ENCODE measurements at regions not wholly inside any gene's neighbourhood (a gene's known extent, or its start where the extent isn't known, plus 50 kb on each side); places are given as distances from the start of the nearest gene placed in this dataset.

GRCh38 chr2:37780387-37780676, 108.9 kb upstream of the CDC42EP3 start:
- H3K4me1 ChIP-seq (ENCODE audit: control insufficient read depth, insufficient read depth, low read length): peaks cover 15% of the 10 kb centered on the region
- H3K27me3 ChIP-seq (ENCODE audit: control insufficient read depth, insufficient read depth, low read length): no peaks in the 10 kb centered on the region
- WGBS (ENCODE audit: insufficient coverage): 47% methylated on average over 1 of the region's 2 CpGs
- H3K4me3 ChIP-seq (ENCODE audit: low read length): no peak overlapping the region
- H3K27ac ChIP-seq (ENCODE audit: low read length): no peak overlapping the region
- no peak for DNase-seq
- no peaks in the 10 kb centered on the region for H3K36me3 ChIP-seq (ENCODE audit: control insufficient read depth, insufficient read depth, low read length)
- H3K9me3 ChIP-seq (replicated peaks; ENCODE audit: control insufficient read depth, low read depth, low read length): no peaks in the 10 kb centered on the region

GRCh38 chr2:37781028-37781427, 109.6 kb upstream of the CDC42EP3 start:
- no peak for DNase-seq
- H3K27ac ChIP-seq (ENCODE audit: low read length): no peak overlapping the region

DNA sequence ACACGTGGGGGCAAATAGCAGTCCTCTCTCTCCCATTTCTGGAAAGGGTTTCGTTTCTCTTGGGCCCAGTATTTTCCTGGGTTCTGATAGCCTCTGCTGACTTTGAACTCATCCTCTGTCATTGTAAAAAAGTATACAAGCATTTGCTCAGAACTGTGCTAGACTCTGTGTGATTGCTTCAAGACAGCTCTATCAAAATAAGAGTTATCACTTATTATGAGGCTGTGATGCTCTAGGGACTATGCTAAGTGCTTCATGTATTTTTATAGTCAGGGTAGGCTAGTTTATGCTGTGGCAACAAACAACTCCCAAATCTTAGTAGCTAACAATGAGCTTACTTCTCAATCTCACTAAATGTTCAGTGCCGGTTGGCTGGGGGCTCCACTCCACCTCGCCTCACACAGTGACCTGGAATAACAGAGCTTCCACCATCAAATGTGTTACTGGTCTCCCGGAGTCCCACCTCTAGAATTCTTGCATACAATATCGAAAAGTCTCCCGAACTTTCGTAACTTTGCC, 110.8 kb upstream of the CDC42EP3 start:
- 77% methylated on average over 2 of the region's 8 CpGs for WGBS (ENCODE audit: insufficient coverage)
- Histone ChIP-seq H3K36me3 (ENCODE audit: control insufficient read depth, insufficient read depth, low read length) (no peaks in the 10 kb centered on the region), H3K27me3 (ENCODE audit: control insufficient read depth, insufficient read depth, low read length) (no peaks in the 10 kb centered on the region), H3K4me3 (ENCODE audit: low read length) (no peak overlapping the region), H3K4me1 (ENCODE audit: control insufficient read depth, insufficient read depth, low read length) (peaks cover 12% of the 10 kb centered on the region), H3K9me3 (replicated peaks; ENCODE audit: control insufficient read depth, low read depth, low read length) (no peaks in the 10 kb centered on the region), H3K27ac (ENCODE audit: low read length) (no peak overlapping the region)
- DNase-seq: no peak

More at GRCh38 chr2:37781028-37781427, 109.6 kb upstream of the CDC42EP3 start:
- Histone ChIP-seq H3K36me3 (ENCODE audit: control insufficient read depth, insufficient read depth, low read length) (no peaks in the 10 kb centered on the region), H3K4me1 (ENCODE audit: control insufficient read depth, insufficient read depth, low read length) (peaks cover 17% of the 10 kb centered on the region), H3K9me3 (replicated peaks; ENCODE audit: control insufficient read depth, low read depth, low read length) (no peaks in the 10 kb centered on the region), H3K4me3 (ENCODE audit: low read length) (no peak overlapping the region), H3K27me3 (ENCODE audit: control insufficient read depth, insufficient read depth, low read length) (no peaks in the 10 kb centered on the region)
- 90% methylated on average over 4 of the region's 5 CpGs for WGBS (ENCODE audit: insufficient coverage)

DNA sequence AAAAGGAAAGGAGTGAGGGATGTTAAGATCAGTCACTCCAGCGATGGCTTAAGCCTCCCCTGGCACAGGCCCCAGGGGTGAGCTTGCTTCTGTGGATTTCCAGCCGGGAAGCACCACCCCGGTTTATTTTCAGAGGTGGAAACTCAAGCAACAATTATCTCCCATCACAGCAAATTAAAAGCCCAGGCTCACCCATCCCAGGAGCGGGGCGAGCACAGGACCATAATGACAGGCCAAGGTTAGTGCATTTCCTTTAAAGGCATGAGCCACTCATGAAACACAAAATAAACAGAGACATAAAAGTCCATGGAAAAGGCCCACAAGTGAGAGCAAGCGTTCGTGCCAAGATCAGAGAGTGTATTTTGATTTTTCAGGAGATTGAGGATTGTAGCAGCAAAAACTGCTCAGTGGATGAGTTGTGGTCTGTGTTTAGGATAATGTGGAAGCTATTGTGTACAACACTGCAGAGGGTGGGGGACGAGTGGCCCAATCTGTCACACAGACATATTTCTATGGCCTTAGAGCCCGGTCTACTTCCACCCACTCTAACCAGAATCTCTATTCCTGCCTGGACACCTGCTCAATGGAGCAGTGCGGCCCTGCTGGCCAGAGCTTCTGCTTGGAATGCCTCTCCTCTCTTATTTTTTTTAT, 111.4 kb upstream of the CDC42EP3 start:
- DNase-seq: no peak
- WGBS (ENCODE audit: insufficient coverage): 65% methylated on average over 4 of the region's 10 CpGs
- H3K36me3 ChIP-seq (ENCODE audit: control insufficient read depth, insufficient read depth, low read length): no peaks in the 10 kb centered on the region
- H3K27ac ChIP-seq (ENCODE audit: low read length): no peak overlapping the region
- no peaks in the 10 kb centered on the region for H3K9me3 ChIP-seq (replicated peaks; ENCODE audit: control insufficient read depth, low read depth, low read length)
- H3K27me3 ChIP-seq (ENCODE audit: control insufficient read depth, insufficient read depth, low read length): no peaks in the 10 kb centered on the region
- H3K4me1 ChIP-seq (ENCODE audit: control insufficient read depth, insufficient read depth, low read length): peaks cover 12% of the 10 kb centered on the region
- no peak overlapping the region for H3K4me3 ChIP-seq (ENCODE audit: low read length)

DNA sequence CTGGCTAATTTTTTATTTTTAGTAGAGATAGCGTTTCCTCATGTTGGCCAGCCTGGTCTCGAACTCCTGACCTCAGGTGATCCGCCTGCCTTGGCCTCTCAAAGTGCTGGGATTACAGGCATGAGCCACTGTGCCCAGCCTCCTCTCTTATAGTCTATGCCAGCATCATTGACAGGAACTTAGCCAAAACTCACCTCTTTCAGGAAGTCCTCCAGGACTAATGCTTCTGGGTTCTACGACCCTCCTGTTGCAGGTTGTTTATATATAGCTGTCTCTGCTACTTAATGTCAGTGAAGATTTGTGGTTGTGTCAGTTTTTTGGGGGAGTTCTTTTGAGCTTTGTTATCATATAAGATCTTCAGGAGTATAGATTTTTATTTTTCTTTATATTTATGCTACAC, 112.1 kb upstream of the CDC42EP3 start:
- peaks cover 12% of the 10 kb centered on the region for H3K4me1 ChIP-seq (ENCODE audit: control insufficient read depth, insufficient read depth, low read length)
- H3K27me3 ChIP-seq (ENCODE audit: control insufficient read depth, insufficient read depth, low read length): no peaks in the 10 kb centered on the region
- H3K4me3 ChIP-seq (ENCODE audit: low read length): no peak overlapping the region
- 97% methylated on average over 3 of the region's 4 CpGs for WGBS (ENCODE audit: insufficient coverage)
- no peak for DNase-seq
- no peaks in the 10 kb centered on the region for H3K36me3 ChIP-seq (ENCODE audit: control insufficient read depth, insufficient read depth, low read length)
- H3K9me3 ChIP-seq (replicated peaks; ENCODE audit: control insufficient read depth, low read depth, low read length): peaks cover 5% of the 10 kb centered on the region
- H3K27ac ChIP-seq (ENCODE audit: low read length): no peak overlapping the region

GRCh38 chr2:37784071-37784758, 112.8 kb upstream of the CDC42EP3 start:
- 90% methylated on average over 2 of the region's 3 CpGs for whole genome bisulfite sequencing (ENCODE audit: insufficient coverage)
- no peak overlapping the region for H3K27ac ChIP-seq (ENCODE audit: low read length)
- H3K36me3 ChIP-seq (ENCODE audit: control insufficient read depth, insufficient read depth, low read length): no peaks in the 10 kb centered on the region
- no peak for DNase-seq
- H3K4me1 ChIP-seq (ENCODE audit: control insufficient read depth, insufficient read depth, low read length): peaks cover 12% of the 10 kb centered on the region
- peaks cover 8% of the 10 kb centered on the region for H3K9me3 ChIP-seq (replicated peaks; ENCODE audit: control insufficient read depth, low read depth, low read length)
- H3K4me3 ChIP-seq (ENCODE audit: low read length): no peak overlapping the region
- H3K27me3 ChIP-seq (ENCODE audit: control insufficient read depth, insufficient read depth, low read length): no peaks in the 10 kb centered on the region

GRCh38 chr2:37784759-37785149, 113.3 kb upstream of the CDC42EP3 start:
- Histone ChIP-seq H3K4me3 (ENCODE audit: low read length) (no peak overlapping the region), H3K27ac (ENCODE audit: low read length) (no peak overlapping the region), H3K4me1 (ENCODE audit: control insufficient read depth, insufficient read depth, low read length) (peaks cover 12% of the 10 kb centered on the region), H3K36me3 (ENCODE audit: control insufficient read depth, insufficient read depth, low read length) (no peaks in the 10 kb centered on the region), H3K9me3 (replicated peaks; ENCODE audit: control insufficient read depth, low read depth, low read length) (peaks cover 8% of the 10 kb centered on the region), H3K27me3 (ENCODE audit: control insufficient read depth, insufficient read depth, low read length) (no peaks in the 10 kb centered on the region)
- no CpG with 5 or more reads among the region's 5 CpGs for WGBS (ENCODE audit: insufficient coverage)
- no peak for DNase-seq

DNA sequence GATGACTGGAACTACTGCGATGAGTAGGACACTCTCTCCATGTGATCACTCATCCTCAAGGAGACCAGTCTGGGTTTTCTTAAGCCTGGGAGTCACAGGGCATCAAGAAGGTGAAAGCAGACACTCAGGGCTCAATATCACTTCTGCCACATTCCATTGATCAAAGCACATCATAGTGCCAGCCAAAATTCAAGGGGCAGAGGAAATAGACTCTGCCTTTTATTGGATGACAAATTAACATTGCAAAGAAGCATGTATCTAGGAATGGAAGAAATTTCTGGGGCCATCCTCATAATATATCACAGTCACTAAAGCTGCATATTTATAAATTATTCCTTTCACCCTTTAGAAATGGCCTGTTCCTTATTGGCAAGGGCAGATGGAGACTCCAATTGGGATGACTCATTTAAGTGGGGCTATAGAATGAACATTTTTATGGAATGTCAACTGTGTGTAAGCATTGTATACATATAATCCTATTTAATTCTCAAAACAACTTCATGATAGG, 114.8 kb upstream of the CDC42EP3 start:
- peaks cover 12% of the 10 kb centered on the region for H3K4me1 ChIP-seq (ENCODE audit: control insufficient read depth, insufficient read depth, low read length)
- no peaks in the 10 kb centered on the region for H3K36me3 ChIP-seq (ENCODE audit: control insufficient read depth, insufficient read depth, low read length)
- peak; percentile 46 for DNase-seq
- H3K4me3 ChIP-seq (ENCODE audit: low read length): no peak overlapping the region
- WGBS (ENCODE audit: insufficient coverage): no CpG with 5 or more reads among the region's 1 CpG
- peaks cover 8% of the 10 kb centered on the region for H3K9me3 ChIP-seq (replicated peaks; ENCODE audit: control insufficient read depth, low read depth, low read length)
- H3K27ac ChIP-seq (ENCODE audit: low read length): no peak overlapping the region
- H3K27me3 ChIP-seq (ENCODE audit: control insufficient read depth, insufficient read depth, low read length): no peaks in the 10 kb centered on the region

GRCh38 chr2:37786854-37787253, 115.4 kb upstream of the CDC42EP3 start:
- peak; percentile 85 for DNase-seq
- H3K4me1 ChIP-seq (ENCODE audit: control insufficient read depth, insufficient read depth, low read length): peaks cover 12% of the 10 kb centered on the region
- no peak overlapping the region for H3K27ac ChIP-seq (ENCODE audit: low read length)
- H3K36me3 ChIP-seq (ENCODE audit: control insufficient read depth, insufficient read depth, low read length): no peaks in the 10 kb centered on the region
- no peak overlapping the region for H3K4me3 ChIP-seq (ENCODE audit: low read length)
- 79% methylated on average over 5 of the region's 5 CpGs for WGBS (ENCODE audit: insufficient coverage)
- H3K27me3 ChIP-seq (ENCODE audit: control insufficient read depth, insufficient read depth, low read length): no peaks in the 10 kb centered on the region
- peaks cover 8% of the 10 kb centered on the region for H3K9me3 ChIP-seq (replicated peaks; ENCODE audit: control insufficient read depth, low read depth, low read length)

GRCh38 chr2:37788602-37789209, 117.3 kb upstream of the CDC42EP3 start:
- H3K4me3 ChIP-seq (ENCODE audit: low read length): no peak overlapping the region
- peaks cover 8% of the 10 kb centered on the region for H3K4me1 ChIP-seq (ENCODE audit: control insufficient read depth, insufficient read depth, low read length)
- H3K9me3 ChIP-seq (replicated peaks; ENCODE audit: control insufficient read depth, low read depth, low read length): peaks cover 8% of the 10 kb centered on the region
- no peak for DNase-seq
- no peaks in the 10 kb centered on the region for H3K27me3 ChIP-seq (ENCODE audit: control insufficient read depth, insufficient read depth, low read length)
- no peak overlapping the region for H3K27ac ChIP-seq (ENCODE audit: low read length)
- no peaks in the 10 kb centered on the region for H3K36me3 ChIP-seq (ENCODE audit: control insufficient read depth, insufficient read depth, low read length)
